ENCODE measurements at regions not wholly inside any gene's neighbourhood (a gene's known extent, or its start where the extent isn't known, plus 50 kb on each side); places are given as distances from the start of the nearest gene placed in this dataset.
"Not testable (repeated sequence)": the region's sequence is repeated elsewhere in the genome, so short reads cannot be mapped to it uniquely, and the experiment has no call there.

DNA sequence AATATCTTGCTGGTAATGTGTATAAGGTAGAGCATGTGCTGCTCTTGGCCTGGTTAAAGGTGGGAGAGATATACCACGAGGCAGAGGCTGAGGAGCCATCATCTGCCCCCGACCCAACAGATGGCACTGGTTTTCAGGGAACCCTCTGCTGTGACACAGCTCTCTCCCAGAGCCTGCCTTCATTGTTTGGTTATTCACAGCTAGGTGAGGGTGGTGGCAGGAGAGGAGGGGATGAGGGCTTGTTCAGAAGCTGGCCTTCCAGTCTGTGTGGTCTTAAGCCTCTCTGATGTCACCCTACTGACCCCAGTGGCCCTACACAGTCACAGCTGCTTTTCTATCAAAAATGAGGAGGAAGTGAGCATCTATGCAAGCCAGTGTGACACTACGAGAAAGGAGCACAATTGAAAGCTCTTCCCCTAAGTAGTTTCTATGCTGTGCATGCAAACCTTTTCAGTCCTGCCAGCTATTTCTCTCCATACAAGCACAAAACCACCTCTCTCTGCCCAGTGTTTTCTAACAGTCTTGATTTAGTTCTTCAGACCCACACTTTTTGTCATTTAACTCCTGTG is 258.4 kb upstream of the AGTR1 start:
- DNase-seq: no peak

- no peak for DNase-seq
Measured at GRCh38 chr3:148441191-148441590, 256.5 kb upstream of the AGTR1 start.

GRCh38 chr3:148450819-148451218 is 246.9 kb upstream of the AGTR1 start:
- no peak for DNase-seq

GRCh38 chr3:148451969-148452368 is 245.7 kb upstream of the AGTR1 start:
- no peak for DNase-seq

GRCh38 chr3:148453781-148454191 is 243.9 kb upstream of the AGTR1 start:
- DNase-seq: no peak

GRCh38 chr3:148455098-148455497 is 242.6 kb upstream of the AGTR1 start:
- no peak for DNase-seq

DNA sequence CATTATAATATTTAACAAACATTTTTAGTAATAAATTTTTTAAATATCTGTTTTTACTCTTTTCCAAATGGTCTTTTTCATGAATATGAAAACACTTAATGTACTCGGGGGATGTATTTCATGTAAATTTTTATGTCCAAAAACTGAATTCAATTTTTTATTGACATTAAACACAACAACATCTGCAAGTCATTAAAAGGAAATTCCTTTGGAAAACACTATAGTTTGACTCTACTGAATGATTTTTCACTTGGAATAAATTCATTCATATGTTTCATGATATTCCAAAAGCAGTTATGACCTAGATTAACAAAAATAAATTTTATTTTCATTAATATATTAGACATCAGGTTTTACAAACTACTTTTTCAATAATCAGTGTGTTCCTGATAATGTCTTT is 239.8 kb upstream of the AGTR1 start:
- DNase-seq: no peak

- DNase-seq: peak; percentile 35
Measured at GRCh38 chr3:148459931-148460513, 237.7 kb upstream of the AGTR1 start.

DNA sequence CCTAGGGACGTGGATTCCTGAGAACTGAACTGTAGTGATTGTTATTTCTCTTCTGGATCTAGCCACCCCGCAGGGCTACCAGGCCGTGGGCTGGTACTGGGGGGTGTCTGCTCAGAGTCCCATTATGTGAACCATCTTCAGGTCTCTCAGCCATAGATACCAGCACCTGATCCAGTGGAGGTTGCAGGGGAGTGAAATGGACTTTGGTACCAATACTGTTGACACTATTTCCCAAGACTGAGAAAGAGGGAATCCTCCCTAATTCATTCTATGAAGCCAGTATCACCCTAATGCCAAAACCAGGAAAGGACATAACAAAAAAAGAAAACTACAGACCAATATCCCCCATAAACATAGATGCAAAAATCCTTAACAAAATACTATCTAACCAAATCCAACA is 237.0 kb upstream of the AGTR1 start:
- DNase-seq: no peak

- peak; percentile 53 for DNase-seq
Measured at GRCh38 chr3:148464246-148464645, 233.5 kb upstream of the AGTR1 start.

GRCh38 chr3:148466143-148466542 is 231.6 kb upstream of the AGTR1 start:
- peak; percentile 82 for DNase-seq

- no peak for DNase-seq
Measured at GRCh38 chr3:148466980-148467740, 230.5 kb upstream of the AGTR1 start.

- DNase-seq: no peak
Measured at GRCh38 chr3:148477375-148477774, 220.3 kb upstream of the AGTR1 start.

DNA sequence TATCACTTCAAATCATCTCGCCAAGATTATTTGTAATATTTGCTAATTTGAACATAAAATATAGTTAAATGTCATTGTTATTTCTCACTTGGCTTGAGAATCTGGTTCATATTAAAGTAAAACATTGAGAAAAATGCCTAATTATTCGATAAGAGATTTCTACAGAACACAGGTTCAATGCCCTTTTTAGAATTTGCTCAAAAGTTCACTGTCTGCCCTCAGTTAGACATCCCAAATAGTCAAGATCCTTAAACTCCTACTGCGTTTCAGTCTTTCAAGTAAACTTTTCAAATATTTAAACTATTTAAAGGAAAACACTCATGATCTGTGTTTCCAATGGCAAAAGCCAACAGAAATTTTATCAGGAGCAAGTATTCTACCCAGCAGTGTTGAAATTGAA is 204.1 kb upstream of the AGTR1 start:
- no peak for DNase-seq

- no peak for DNase-seq
Measured at GRCh38 chr3:148494451-148494850, 203.3 kb upstream of the AGTR1 start.

- no peak for DNase-seq
Measured at GRCh38 chr3:148500881-148501280, 196.8 kb upstream of the AGTR1 start.

DNA sequence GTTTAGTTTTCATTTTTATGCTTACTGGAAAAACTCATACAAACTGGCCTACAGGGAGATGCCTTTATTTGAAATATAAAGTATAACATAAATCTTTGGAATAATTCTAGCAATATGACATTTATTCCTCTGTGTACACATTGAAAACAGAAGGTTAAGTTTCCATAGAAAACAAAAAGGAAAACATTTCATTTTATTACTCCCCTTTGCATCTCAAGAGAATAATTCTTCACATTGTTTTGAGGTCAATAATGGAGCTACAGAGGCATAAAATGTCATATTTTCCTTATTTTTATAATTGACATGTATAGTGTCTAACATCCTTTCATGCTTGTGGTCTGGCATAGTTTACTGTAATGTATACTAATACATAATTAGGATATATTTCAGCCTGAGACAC is 187.6 kb upstream of the AGTR1 start:
- no peak for DNase-seq

DNA sequence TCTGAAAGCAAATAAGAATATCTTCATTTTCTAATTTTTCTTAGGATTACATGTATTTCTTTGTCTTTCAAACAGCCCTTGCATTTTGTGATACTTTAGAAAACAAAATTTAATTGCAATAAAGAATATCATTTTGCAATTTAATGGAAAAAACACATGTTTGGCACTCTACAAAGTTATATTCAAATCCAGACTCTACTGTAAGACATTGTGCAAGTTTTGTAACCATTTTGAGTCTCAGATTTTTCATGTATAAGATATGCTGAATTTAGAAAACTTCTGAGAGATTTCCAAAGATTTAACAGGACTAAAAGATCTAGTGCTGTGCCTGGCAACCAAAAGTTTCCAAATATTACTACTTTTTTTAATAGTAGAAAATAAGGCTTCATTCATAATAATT is 187.1 kb upstream of the AGTR1 start:
- DNase-seq: no peak

DNA sequence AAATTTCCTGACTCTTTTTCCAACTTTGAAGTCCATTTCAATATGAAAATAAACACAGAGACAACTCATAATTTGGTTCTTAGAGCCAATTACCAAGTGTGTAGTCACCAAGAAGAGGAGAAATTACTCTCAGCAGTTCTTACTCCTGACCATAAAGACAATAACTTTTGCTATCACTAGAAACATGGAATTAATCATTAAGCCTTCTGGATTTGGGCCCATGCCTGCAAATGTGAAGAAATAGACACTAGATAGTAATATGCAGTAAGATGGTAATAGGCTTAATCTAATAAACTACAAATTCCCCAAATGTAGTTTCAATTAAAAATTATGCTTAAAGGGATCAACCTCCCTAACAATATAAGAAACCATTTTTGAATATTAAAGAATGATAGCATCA is 185.1 kb upstream of the AGTR1 start:
- DNase-seq: no peak

GRCh38 chr3:148513096-148513543 is 184.6 kb upstream of the AGTR1 start:
- DNase-seq: peak; percentile 33

GRCh38 chr3:148518520-148518919 is 179.2 kb upstream of the AGTR1 start:
- DNase-seq: no peak

- DNase-seq: not testable (repeated sequence)
Measured at GRCh38 chr3:148525621-148526020, 172.1 kb upstream of the AGTR1 start.

GRCh38 chr3:148528024-148528423 is 169.7 kb upstream of the AGTR1 start:
- peak; percentile 22 for DNase-seq

DNA sequence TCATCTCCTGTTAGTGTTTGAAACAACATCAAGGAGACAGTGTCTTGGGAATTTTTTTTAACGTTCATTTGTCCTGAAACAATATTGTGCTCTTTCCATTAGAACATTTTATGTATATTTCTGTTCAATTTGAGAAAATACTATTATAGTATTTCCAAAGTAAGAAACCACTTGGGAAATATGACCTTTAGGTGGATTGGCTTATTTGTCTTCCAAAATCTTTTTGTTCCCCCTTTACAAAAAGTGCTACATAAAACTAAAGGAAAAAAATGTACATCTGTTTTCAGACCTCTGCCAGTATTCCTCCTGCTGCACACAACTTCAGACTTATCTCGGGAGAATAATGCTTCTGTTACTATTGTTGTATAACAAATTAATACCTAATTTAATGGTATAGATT is 165.9 kb upstream of the AGTR1 start:
- DNase-seq: no peak

Data from EL (cell line).